OCI-M2 (cell line): ENCODE measurements at regions not wholly inside any gene's neighbourhood (a gene's known extent, or its start where the extent isn't known, plus 50 kb on each side); places are given as distances from the start of the nearest gene placed in this dataset.
"Not testable (repeated sequence)": the region's sequence is repeated elsewhere in the genome, so short reads cannot be mapped to it uniquely, and the experiment has no call there.

Experiments used
- DNase-seq: peaks from one replicate; lab custom pipeline; 2025; ENCODE audit not compliant: unreplicated experiment; lab: John Stamatoyannopoulos, UW

GRCh38 chr1:234781241-234782065 lies 171.5 kb upstream of the IRF2BP2 start:
- no peak for DNase-seq

DNA sequence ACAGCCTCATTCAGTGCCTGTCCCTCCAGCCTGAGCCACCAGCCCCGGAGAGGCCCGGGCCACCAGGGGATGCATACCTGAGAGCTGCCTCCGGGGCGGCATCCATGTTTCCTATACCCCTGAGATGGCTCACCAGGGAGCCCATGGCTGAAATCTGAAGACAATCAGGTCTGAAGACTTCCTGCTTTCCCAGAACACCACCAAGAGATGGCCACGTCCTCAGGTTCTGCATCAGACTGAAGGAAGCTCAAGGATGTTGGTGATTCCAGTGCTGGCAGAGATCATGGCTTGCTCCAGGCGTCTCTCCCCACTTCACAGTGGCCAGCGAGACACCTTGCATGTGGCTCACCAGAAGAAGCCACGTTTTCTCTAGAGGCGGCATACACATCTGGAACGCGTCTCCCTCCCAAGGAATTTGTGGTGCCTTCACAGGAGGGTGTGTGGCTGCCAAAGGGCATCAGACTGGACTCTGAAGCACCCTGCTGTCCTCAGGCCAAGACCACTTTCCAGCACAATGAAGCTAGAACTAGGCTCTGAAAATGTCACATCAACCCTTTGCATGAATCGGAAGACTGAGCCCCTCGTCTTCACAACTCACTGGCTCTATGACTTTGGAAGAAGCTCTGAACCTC lies 170.7 kb upstream of the IRF2BP2 start:
- DNase-seq: no peak

- DNase-seq: no peak
Measured at GRCh38 chr1:234780112-234780511, 170.1 kb upstream of the IRF2BP2 start.

DNA sequence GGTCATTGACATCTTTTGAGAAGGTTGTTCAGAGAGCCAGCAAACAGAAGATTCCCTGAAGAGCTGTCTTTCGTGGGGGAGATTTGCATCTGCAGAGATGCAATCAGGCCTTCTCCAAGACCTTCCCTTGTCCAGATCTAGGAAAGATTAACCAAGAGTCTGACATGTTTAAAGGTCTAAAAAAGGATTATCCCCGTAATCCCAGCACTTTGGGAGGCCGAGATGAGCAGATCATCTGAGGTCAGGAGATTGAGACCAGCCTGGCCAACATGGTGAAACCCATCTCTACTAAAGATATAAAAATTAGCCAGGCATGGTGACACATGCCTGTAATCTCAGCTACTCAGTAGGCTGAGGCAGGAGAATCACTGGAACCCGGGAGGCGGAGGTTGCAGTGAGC lies 169.6 kb upstream of the IRF2BP2 start:
- not testable (repeated sequence) for DNase-seq

- no peak for DNase-seq
Measured at GRCh38 chr1:234779160-234779538, 169.2 kb upstream of the IRF2BP2 start.

GRCh38 chr1:234778221-234779159 lies 168.5 kb upstream of the IRF2BP2 start:
- no peak for DNase-seq

DNA sequence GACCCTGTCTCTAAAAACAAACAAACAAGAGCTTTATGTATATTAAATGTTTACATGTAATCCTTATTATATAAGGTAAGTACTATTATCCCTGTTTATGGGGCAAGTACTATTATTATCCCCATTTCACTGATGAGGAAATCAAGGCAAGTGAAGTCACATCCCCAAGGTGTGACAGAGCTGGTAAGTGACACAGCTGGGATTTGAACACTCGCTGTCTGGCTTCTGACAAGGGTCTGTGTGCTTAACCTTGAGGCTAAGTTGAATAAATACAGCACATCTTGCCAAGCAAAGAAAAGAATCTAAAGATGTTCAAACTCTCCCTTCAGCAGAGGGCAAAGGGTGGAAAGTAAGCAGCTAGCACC lies 167.9 kb upstream of the IRF2BP2 start:
- no peak for DNase-seq

DNA sequence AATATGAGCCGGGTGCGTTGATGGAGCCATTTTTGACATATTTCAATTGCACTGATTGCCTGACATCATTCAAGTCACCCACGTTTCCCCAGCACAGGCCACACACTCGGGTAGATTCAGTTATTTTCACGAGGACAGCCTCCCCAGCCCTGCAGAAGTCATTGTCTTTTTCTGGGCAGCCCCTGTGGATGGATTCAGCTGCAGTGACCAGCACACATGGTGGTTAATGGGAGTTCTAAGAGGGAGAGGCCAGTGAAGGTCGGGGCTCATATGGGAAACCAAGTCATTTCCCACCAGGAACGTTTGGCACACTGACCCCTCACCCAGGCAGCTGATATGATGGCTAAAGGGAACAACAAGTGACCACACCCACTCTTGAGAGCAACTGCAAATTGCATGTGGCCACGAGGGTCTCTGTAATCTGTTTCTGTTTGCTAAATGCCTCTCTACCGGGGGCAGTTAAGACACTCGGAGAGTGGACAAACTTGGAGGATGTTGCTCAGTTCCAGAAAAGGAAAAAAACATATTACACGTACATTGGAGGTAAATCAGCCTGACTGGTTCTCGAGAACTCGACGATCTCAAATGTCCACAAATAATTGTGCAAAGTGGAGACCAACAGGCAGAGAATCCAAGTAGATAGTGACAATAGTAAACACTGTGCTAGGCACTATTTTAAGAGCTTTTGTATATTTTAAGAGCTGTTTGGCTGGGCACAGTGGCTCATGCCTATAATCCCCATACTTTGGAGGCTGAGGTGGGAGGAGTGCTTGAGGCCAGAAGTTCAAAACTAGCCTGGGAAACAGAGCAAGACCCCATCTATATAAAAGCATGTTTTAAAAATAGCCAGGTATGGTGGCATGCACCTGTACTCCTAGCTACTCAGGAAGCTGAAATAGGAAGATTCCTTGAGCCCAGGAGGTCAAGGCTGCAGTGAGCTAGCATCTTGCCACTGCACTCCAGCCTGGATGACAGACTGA lies 167.2 kb upstream of the IRF2BP2 start:
- no peak for DNase-seq

- DNase-seq: no peak
Measured at GRCh38 chr1:234776256-234776875, 166.4 kb upstream of the IRF2BP2 start.

GRCh38 chr1:234775477-234776246 lies 165.7 kb upstream of the IRF2BP2 start:
- DNase-seq: no peak

- no peak for DNase-seq
Measured at GRCh38 chr1:234774971-234775370, 165.0 kb upstream of the IRF2BP2 start.

GRCh38 chr1:234773936-234774677 lies 164.1 kb upstream of the IRF2BP2 start:
- no peak for DNase-seq

GRCh38 chr1:234772345-234773147 lies 162.6 kb upstream of the IRF2BP2 start:
- peak; percentile 54 for DNase-seq

DNA sequence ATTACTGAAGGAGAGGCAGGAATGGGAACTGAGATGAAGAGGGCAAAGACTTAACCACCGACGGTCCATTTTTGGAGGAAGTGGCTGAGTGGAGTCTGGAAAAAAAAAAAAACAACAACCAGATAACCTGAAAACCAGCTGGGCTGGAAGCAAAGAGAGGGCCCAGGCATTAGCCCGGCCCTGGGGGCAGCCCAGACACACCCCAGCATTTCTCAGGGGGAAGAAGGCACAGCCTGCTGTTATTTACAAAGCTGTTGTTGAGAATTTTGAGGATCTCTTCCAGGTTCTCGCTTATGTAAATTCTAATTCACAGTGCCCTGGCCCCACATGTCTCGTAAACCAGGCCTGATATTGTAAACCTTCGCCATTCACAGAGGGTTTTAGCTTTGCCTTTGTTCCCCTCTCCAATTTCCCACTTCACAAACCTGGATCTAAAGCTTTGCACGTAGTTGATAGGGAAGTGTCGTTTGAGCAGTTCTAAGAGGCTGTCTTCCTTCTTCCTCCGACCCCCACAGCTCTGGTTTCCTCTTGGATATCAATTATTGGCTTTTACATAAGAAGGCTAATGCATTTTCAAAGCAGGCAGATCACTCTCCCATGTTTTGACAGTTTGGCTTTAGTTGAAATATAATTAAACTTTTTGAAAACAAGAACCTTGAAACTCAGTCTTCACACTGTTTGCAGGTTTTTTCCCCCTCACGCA lies 161.8 kb upstream of the IRF2BP2 start:
- DNase-seq: no peak

GRCh38 chr1:234770924-234771540 lies 161.1 kb upstream of the IRF2BP2 start:
- DNase-seq: no peak

DNA sequence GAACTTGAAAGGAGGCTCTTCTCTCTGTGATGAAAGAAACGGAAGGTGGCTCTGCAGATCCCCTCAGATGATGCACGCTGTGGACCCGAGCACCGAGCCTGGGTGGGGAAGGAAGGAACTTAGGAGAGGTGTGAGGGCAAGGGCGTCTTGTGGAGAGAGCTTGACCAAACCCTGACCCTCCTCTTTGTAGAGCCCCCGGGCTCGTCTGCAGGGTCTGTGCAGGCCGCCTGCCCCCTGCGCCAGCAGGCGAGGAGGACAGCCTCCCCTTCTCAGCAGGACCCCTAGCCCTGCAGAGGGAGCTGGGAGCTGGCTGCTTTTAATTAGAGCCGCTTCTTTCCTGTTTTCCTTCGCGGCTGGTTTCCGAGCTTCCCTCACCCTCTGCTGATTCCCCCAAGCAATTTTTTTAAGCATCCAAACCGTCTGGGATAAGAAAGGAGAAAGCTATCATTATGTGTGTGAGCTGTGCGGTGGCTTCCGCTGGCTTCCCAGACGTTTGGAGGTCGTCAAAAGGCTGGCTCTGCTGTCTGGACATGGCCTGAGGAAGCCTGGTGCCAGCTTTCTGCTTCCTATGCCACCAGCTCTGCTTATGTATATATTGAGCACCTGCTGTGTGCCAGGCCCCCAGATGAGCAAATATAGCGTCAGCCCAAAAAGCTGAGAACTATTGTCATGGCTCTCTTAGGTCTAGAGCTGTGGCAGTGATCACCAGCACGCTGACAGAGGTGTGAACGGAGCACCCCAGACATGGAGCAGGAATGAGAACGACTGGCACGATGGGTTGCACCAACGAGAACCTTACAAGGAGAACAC lies 160.2 kb upstream of the IRF2BP2 start:
- no peak for DNase-seq
